Ovary (tissue), 3 donors: ENCODE measurements at regions not wholly inside any gene's neighbourhood (a gene's known extent, or its start where the extent isn't known, plus 50 kb on each side); places are given as distances from the start of the nearest gene placed in this dataset.

Experiments used
- CTCF ChIP-seq, 3 donors: fragments of 450-650 bp in 2 of 3; fragments of 200-600 bp in 1 of 3; IDR thresholded peaks; one replicate each; pipeline versions ENCODE4 v1.5.1 to v1.8.0; 2016 to 2022; ENCODE audit warnings: antibody characterized with exemption in 3 of 3, mild to moderate bottlenecking in 1 of 3
- POLR2A ChIP-seq: fragments of 450-650 bp; IDR thresholded peaks from one replicate; pipeline ENCODE4 v1.6.1; 2017; ENCODE audit warnings: antibody characterized with exemption, mild to moderate bottlenecking, moderate library complexity
- donor health status: DM: no; HTN: no; CAD: no.

GRCh38 chr3:82133070-82133606, 371.7 kb upstream of the GBE1 start:
- TF ChIP-seq CTCF (IDR thresholded peaks at IDR 0.05) (peak; percentile 34 to 54 (median 46)), POLR2A (no peak)
